ENCODE measurements at regions not wholly inside any gene's neighbourhood (a gene's known extent, or its start where the extent isn't known, plus 50 kb on each side); places are given as distances from the start of the nearest gene placed in this dataset.

DNA sequence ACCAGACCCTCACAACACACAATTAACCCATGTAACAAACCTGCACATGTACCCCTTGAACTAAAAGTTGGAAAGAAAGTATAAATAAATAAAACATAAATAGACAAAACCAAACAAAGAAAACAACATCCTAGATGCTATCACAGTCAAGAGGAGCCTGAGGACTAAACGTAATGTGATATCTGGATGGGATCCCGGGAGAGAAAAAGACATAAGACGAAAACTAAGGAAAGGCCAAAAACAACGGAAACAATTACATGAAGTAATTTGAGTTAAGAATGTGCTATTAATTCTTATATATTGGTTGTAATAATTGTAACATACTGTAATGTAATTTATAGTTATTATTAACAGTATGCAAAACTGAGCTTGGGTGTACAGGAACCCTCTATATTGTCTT lies 793.9 kb downstream of the SEMA5A start:
- ChIA-PET POLR2A (ENCODE audit: low non-redundant PET) (no interaction called here), CTCF (no interaction called here)
- TF ChIP-seq, protein P1, sequence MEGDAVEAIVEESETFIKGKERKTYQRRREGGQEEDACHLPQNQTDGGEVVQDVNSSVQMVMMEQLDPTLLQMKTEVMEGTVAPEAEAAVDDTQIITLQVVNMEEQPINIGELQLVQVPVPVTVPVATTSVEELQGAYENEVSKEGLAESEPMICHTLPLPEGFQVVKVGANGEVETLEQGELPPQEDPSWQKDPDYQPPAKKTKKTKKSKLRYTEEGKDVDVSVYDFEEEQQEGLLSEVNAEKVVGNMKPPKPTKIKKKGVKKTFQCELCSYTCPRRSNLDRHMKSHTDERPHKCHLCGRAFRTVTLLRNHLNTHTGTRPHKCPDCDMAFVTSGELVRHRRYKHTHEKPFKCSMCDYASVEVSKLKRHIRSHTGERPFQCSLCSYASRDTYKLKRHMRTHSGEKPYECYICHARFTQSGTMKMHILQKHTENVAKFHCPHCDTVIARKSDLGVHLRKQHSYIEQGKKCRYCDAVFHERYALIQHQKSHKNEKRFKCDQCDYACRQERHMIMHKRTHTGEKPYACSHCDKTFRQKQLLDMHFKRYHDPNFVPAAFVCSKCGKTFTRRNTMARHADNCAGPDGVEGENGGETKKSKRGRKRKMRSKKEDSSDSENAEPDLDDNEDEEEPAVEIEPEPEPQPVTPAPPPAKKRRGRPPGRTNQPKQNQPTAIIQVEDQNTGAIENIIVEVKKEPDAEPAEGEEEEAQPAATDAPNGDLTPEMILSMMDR (conservative IDR thresholded peaks at IDR 0.05; ENCODE audit: low read depth): no peak
- no peak overlapping the region for H3K27ac ChIP-seq
- DNase-seq (ENCODE audit: low spot score): no peak

DNA sequence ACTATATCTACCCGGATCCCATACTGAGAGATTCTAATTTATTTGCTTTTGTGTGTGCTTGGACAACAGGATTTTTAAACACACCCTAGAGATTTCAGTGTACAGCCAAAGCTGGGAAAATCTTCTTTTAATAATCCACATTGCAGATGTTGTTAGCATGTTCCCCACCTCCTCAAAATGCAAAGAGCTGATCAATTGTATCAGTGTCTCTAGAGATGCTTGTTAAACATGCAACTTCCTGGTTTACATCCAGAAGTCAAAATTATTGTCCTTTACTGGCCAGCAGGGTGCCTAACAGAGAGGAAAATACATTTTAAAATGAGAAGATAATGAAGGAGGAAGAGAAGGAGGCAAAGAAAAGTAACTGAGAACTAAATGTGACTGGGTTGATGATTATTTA lies 793.3 kb downstream of the SEMA5A start:
- ChIA-PET CTCF (no interaction called here), POLR2A (ENCODE audit: low non-redundant PET) (no interaction called here)
- TF ChIP-seq, protein P1 (conservative IDR thresholded peaks at IDR 0.05; ENCODE audit: low read depth): no peak
- no peak overlapping the region for H3K27ac ChIP-seq
- no peak for DNase-seq (ENCODE audit: low spot score)

DNA sequence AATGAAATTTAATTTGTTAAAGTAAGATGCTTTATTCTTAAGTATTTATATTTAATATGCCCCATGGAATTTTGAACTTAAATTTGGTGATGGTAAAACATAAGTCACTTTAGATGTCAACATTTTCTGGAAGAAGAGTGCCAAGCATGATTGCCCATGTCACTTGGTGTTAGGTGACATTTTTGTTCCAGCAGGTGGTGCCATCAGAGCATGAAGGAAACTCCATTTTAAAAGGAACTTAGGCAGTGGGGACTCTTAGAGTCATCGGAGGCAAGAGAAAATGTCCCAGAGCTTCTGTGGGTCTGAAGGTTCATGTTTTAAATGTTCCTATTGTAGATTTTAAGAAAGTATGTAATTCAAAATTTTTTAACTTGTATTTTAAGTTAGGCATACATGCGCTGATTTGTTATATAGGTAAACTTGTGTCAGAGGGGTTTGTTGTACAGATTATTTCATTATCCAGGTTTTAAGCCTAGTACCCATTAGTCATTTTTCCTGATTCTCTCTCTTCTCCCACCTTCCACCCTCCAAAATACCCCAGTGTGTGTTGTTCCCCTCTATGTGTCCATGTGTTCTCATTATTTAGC lies 789.3 kb downstream of the SEMA5A start:
- peak; percentile 29 for DNase-seq (ENCODE audit: low spot score)
- ChIA-PET POLR2A (ENCODE audit: low non-redundant PET) (no interaction called here), CTCF (interaction anchor here (0.6 to 1.3 kb wide), 4 partner anchors 16 to 1476 kb away, joined by 3 to 4 read pairs (median 4); no protein-coding TSS in a partner anchor)

DNA sequence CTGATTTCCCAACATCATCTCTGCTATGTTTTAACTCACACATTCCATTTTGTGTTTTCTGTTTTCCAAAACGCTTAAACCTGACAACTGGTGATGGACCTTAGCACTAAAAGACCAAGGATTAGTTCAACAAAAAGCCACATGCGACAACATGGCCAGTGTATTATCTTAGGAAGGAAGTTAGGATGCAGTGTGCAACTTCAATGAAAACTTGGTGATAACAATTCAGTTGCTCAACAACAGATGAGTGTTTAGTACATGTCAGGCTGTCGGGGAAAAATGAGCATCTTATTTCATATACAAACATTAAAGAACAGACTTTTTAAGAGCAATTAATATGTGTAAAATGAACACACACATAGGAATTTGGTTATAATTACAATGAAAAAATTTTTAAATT lies 780.0 kb downstream of the SEMA5A start:
- no peak for DNase-seq (ENCODE audit: low spot score)
- TF ChIP-seq, protein P1 (conservative IDR thresholded peaks at IDR 0.05; ENCODE audit: low read depth): no peak
- CTCF ChIA-PET: no interaction called here
- H3K27ac ChIP-seq: no peak overlapping the region
- POLR2A ChIA-PET (ENCODE audit: low non-redundant PET): no interaction called here

More for the DNA sequence above, 789.3 kb downstream of the SEMA5A start:
- TF ChIP-seq, protein P1 (conservative IDR thresholded peaks at IDR 0.05; ENCODE audit: low read depth): peak; percentile 83
- H3K27ac ChIP-seq: no peak overlapping the region

DNA sequence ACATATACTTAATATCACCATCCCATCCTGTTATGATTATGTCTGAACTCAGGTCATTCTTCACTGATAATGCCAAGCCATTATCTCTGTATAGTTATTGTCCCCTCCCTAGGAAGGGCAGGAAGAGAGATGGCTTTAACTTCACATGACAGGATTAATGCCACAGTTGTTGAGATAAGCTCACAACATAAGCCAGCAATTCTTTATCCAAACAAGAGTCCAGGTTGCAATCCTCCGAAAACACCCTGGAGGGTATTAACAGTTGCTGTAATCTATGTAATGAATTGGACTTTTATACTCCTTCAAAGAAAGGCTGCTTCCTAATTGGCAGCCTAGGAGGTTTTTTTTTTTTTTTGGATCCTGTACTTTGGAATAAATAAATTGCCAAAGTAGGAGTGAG lies 779.4 kb downstream of the SEMA5A start:
- TF ChIP-seq, protein P1 (conservative IDR thresholded peaks at IDR 0.05; ENCODE audit: low read depth): no peak
- POLR2A ChIA-PET (ENCODE audit: low non-redundant PET): no interaction called here
- H3K27ac ChIP-seq: no peak overlapping the region
- CTCF ChIA-PET: no interaction called here
- DNase-seq (ENCODE audit: low spot score): no peak

DNA sequence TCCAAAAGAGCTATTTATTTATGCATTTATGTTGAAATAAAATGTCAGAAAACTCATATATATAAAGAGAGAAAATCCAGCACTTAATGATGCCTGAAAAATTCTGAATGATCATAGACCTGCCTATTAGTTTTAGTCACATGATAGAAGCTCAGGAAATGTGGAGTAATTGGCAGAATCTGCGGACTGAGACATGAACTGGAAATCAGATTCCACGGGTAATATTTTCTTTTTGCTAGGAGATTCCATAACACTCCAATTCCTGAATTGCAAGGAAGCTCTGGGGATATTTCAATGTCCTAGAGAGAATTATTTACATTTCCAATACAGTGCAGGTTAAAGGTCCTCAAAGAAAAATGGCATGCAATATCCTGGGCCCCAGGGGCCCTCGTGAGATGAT lies 778.8 kb downstream of the SEMA5A start:
- ChIA-PET CTCF (no interaction called here), POLR2A (ENCODE audit: low non-redundant PET) (no interaction called here)
- TF ChIP-seq, protein P1 (conservative IDR thresholded peaks at IDR 0.05; ENCODE audit: low read depth): no peak
- DNase-seq (ENCODE audit: low spot score): no peak
- no peak overlapping the region for H3K27ac ChIP-seq
